ENCODE measurements at regions not wholly inside any gene's neighbourhood (a gene's known extent, or its start where the extent isn't known, plus 50 kb on each side); places are given as distances from the start of the nearest gene placed in this dataset.

DNA sequence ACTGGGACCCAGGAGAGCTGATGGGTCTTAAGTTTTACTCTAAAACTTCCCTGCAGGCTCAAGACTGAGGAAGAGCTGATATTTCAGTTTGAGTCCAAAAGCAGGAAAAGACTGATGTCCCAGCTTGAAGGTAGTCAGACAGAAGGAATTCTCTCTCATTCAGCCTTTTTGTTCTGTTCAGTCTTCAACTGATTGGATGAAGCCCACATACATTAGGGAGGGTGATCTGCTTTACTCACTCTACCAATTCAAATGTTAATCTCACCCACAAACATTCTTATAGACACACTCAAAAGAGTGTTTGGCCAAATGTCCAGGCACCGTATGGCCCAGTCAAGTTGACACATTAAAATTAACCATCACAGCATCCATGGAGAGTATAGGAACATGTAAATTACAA is 173.5 kb downstream of the KCNRG start:
- TF ChIP-seq CTCF (IDR thresholded peaks at IDR 0.05) (no peak), POLR2A (IDR thresholded peaks at IDR 0.05) (no peak), POLR2AphosphoS5 (IDR thresholded peaks at IDR 0.05) (no peak)

All from prostate gland (tissue), 2 donors.